Endothelial cell of umbilical vein (primary cell): ENCODE measurements at regions not wholly inside any gene's neighbourhood (a gene's known extent, or its start where the extent isn't known, plus 50 kb on each side); places are given as distances from the start of the nearest gene placed in this dataset.

ENCODE experiments used
- BruUV-seq: library from RNA; stranded (reverse); fragments of 400-500 nt; replicated peaks from 2 replicates; lab custom pipeline; 2021; lab: Mats Ljungman, UMichigan
- CTCF ChIA-PET: fragments of 300-600, 350-600 bp; sonication (Branson Sonifier 250); formaldehyde crosslinking; loops from one replicate; lab custom pipeline; 2021; ENCODE audit warnings: antibody characterized with exemption, inconsistent platforms; lab: Charles Lee
- POLR2A ChIA-PET: fragments of 300-600, 350-600 bp; sonication (Branson Sonifier 250); formaldehyde crosslinking; loops from one replicate; lab custom pipeline; 2021; ENCODE audit warnings: antibody characterized with exemption, inconsistent platforms; lab: Charles Lee
- DNase-seq: peaks from one replicate; pipeline ENCODE4 v3.0.0-alpha.2; 2011; ENCODE audit warnings: low read depth, low spot score
- FAIRE-seq: peaks from 2 replicates; lab custom pipeline; 2011; peaks lifted over from hg19 to GRCh38; lab: Jason Lieb, UNC
- H2AFZ ChIP-seq: 2 replicates; pipeline ENCODE4 v1.6.0; 2012; ENCODE audit warnings: low read depth, low read length, control low read depth, inconsistent platforms
- H3K27ac ChIP-seq: 2 replicates; pipeline ENCODE4 v1.5.1; 2011; ENCODE audit warnings: low read depth, mild to moderate bottlenecking, control low read depth, low read length, moderate library complexity; ENCODE audit not compliant: insufficient read depth
- H3K27me3 ChIP-seq, 2 experiments: 2 replicates each; pipeline versions ENCODE4 v1.6.0 to v1.6.1; 2011; ENCODE audit warnings: low read length in 2 of 2, mixed read lengths in 1 of 2; ENCODE audit not compliant: control insufficient read depth in 2 of 2, insufficient read depth in 2 of 2
- H3K36me3 ChIP-seq, 2 experiments: 2 replicates in 1 of 2; 3 replicates in 1 of 2; pipeline ENCODE4 v1.5.1; 2011; ENCODE audit warnings: low read length in 2 of 2, mild to moderate bottlenecking in 1 of 2, moderate library complexity in 1 of 2; ENCODE audit not compliant: control insufficient read depth in 2 of 2, insufficient read depth in 2 of 2; ENCODE audit errors: extremely low read depth in 1 of 2
- H3K4me1 ChIP-seq: 3 replicates; pipeline ENCODE4 v1.5.1; 2011; ENCODE audit warnings: mild to moderate bottlenecking, low read length; ENCODE audit not compliant: control insufficient read depth, insufficient read depth; ENCODE audit errors: extremely low read depth
- H3K4me2 ChIP-seq: 2 replicates; pipeline ENCODE4 v1.6.1; 2011; ENCODE audit warnings: low read length, control low read depth, mixed read lengths; ENCODE audit not compliant: insufficient read depth
- H3K4me3 ChIP-seq, 3 experiments: fragments of 200-600 bp in 1 of 3; sonication (generic), shearing (Covaris generic) in 1 of 3; replicated peaks in 1 of 3; 2 replicates each; pipeline ENCODE4 v1.5.1; 2011 to 2016; ENCODE audit warnings: control low read depth in 3 of 3, low read length in 3 of 3, mild to moderate bottlenecking in 2 of 3, inconsistent platforms in 1 of 3, low read depth in 1 of 3, moderate library complexity in 1 of 3; ENCODE audit not compliant: insufficient read depth in 1 of 3
- H3K79me2 ChIP-seq: 2 replicates; pipeline ENCODE4 v1.6.0; 2012; ENCODE audit warnings: low read length, inconsistent platforms; ENCODE audit not compliant: control insufficient read depth, insufficient read depth
- H3K9ac ChIP-seq: replicated peaks from 2 replicates; pipeline ENCODE3; 2011; ENCODE audit warnings: low read length, control low read depth; ENCODE audit not compliant: insufficient read depth; ENCODE audit errors: extremely low read depth
- H3K9me1 ChIP-seq: replicated peaks from 3 replicates; pipeline ENCODE4 v1.6.0; 2011; ENCODE audit warnings: mild to moderate bottlenecking, low read length; ENCODE audit not compliant: control insufficient read depth, insufficient read depth; ENCODE audit errors: extremely low read depth
- H3K9me3 ChIP-seq: replicated peaks from 2 replicates; pipeline ENCODE4 v1.5.1; 2012; ENCODE audit warnings: low read length, inconsistent platforms; ENCODE audit not compliant: control insufficient read depth, insufficient read depth
- H4K20me1 ChIP-seq: replicated peaks from 2 replicates; pipeline ENCODE3; 2011; ENCODE audit warnings: mild to moderate bottlenecking, low read length; ENCODE audit not compliant: control insufficient read depth, insufficient read depth; ENCODE audit errors: extremely low read depth
- CTCF ChIP-seq, 2 donors: IDR thresholded peaks; 1 replicate in 1 of 2; 2 replicates in 1 of 2; pipeline ENCODE4 v1.5.1; 2011; ENCODE audit warnings: low read length in 2 of 2, mild to moderate bottlenecking in 2 of 2, moderate library complexity in 2 of 2, control low read depth in 1 of 2, inconsistent platforms in 1 of 2, low read depth in 1 of 2; ENCODE audit not compliant: insufficient read depth in 1 of 2; ENCODE audit errors: extremely low read depth in 1 of 2
- EZH2 ChIP-seq: IDR thresholded peaks from 2 replicates; pipeline ENCODE4 v1.6.1; 2012; ENCODE audit warnings: borderline replicate concordance, low read depth, mild to moderate bottlenecking, moderate library complexity, low read length, inconsistent platforms; ENCODE audit not compliant: severe bottlenecking
- FOS ChIP-seq: IDR thresholded peaks from 2 replicates; pipeline ENCODE4 v1.6.1; 2011; ENCODE audit warnings: mild to moderate bottlenecking, low read length, moderate library complexity, borderline replicate concordance; ENCODE audit not compliant: insufficient read depth
- GATA2 ChIP-seq: IDR thresholded peaks from 2 replicates; pipeline ENCODE4 v1.7.0; 2011; ENCODE audit warnings: low read depth, mild to moderate bottlenecking, moderate library complexity, mixed read lengths, low read length; ENCODE audit not compliant: insufficient read length, insufficient read depth
- JUN ChIP-seq: IDR thresholded peaks from 2 replicates; pipeline ENCODE4 v1.6.1; 2011; ENCODE audit warnings: borderline replicate concordance, low read depth; ENCODE audit not compliant: insufficient read length, insufficient read depth
- MAX ChIP-seq: IDR thresholded peaks from 2 replicates; pipeline ENCODE4 v1.6.1; 2011; ENCODE audit not compliant: insufficient read depth, insufficient read length
- MYC ChIP-seq: IDR thresholded peaks from one replicate; pipeline ENCODE4 v1.6.1; 2011; ENCODE audit warnings: mild to moderate bottlenecking, low read depth, low read length
- POLR2A ChIP-seq: IDR thresholded peaks from 2 replicates; pipeline ENCODE4 v1.6.1; 2012; ENCODE audit warnings: low read depth, mild to moderate bottlenecking, control low read depth, low read length
- POLR2AphosphoS5 ChIP-seq: IDR thresholded peaks from 2 replicates; pipeline ENCODE4 v1.6.1; 2012; ENCODE audit warnings: low read depth, mild to moderate bottlenecking, control low read depth, low read length, moderate library complexity; ENCODE audit not compliant: insufficient read depth
- dilution Hi-C: fragments of 300-500 bp; cut with MboI; formaldehyde crosslinking; loops from one replicate; pipeline ENCODE4 v1.15.0; 2019; ENCODE audit warnings: low sequenced_read_pairs; ENCODE audit not compliant: extremely low pct_ligation_motif_present
- intact Hi-C: fragments of 100-400 bp; cut with micrococcal nuclease; formaldehyde crosslinking; loops from one replicate; pipeline ENCODE4 v1.10.0; 2022

- dilution Hi-C loops (no loop called here), intact Hi-C loops (no loop called here)
- no peaks in the 10 kb centered on the region for H3K79me2 ChIP-seq
- no peak overlapping the region for H3K9ac ChIP-seq
- CTCF ChIA-PET, result no interaction called here
- H3K9me3 ChIP-seq, result no peaks in the 10 kb centered on the region
- no peaks in the 10 kb centered on the region for H3K4me1 ChIP-seq
- H3K27me3 ChIP-seq, result peaks cover 7 to 12% of the 10 kb centered on the region in 2 experiments
- no peak overlapping the region for H3K27ac ChIP-seq
- POLR2A ChIA-PET, result no interaction called here
- no peak overlapping the region for H2AFZ ChIP-seq
- no peaks in the 10 kb centered on the region for H3K9me1 ChIP-seq
- no peaks in the 10 kb centered on the region for H3K36me3 ChIP-seq
- no peak for TF ChIP-seq POLR2A
- TF ChIP-seq POLR2AphosphoS5, result no peak
- no peak for TF ChIP-seq CTCF (IDR thresholded peaks at IDR 0.05; ENCODE audit: extremely low read depth in 1 of 2, insufficient read depth in 1 of 2, low read depth in 1 of 2, low read length in 2 of 2)
- TF ChIP-seq GATA2, result no peak
- TF ChIP-seq FOS, result no peak
- TF ChIP-seq MAX, result no peak
- no peak for TF ChIP-seq JUN
- TF ChIP-seq MYC, result no peak
- no peak for TF ChIP-seq EZH2
- no peak overlapping the region for H3K4me3 ChIP-seq
- BruUV-seq, result no TSS peak
- FAIRE-seq (no peak), DNase-seq (no peak)
- no peaks in the 10 kb centered on the region for H4K20me1 ChIP-seq
- no peak overlapping the region for H3K4me2 ChIP-seq
Observed at GRCh38 chr2:136215449-136215848, 97.5 kb upstream of the CXCR4 start.
